Thyroid gland (tissue), 4 donors: ENCODE measurements at regions not wholly inside any gene's neighbourhood (a gene's known extent, or its start where the extent isn't known, plus 50 kb on each side); places are given as distances from the start of the nearest gene placed in this dataset.

Experiments used
- DNase-seq, 2 donors: peaks; one replicate each; pipeline ENCODE4 v3.0.0-alpha.2; 2019
- H3K27ac ChIP-seq, 3 donors: fragments of 200-600 bp; sonication (generic); 1 replicate in 2 of 3; 2 replicates in 1 of 3; pipeline ENCODE4 v1.5.1; 2016 to 2019; ENCODE audit warnings: mild to moderate bottlenecking in 1 of 3, moderate library complexity in 1 of 3
- H3K27me3 ChIP-seq: fragments of 200-600 bp; sonication (generic); one replicate; pipeline ENCODE4 v1.5.1; 2019
- H3K36me3 ChIP-seq, 2 donors: fragments of 200-600 bp; sonication (generic); one replicate each; pipeline ENCODE4 v1.5.1; 2016 to 2019
- H3K4me1 ChIP-seq, 2 donors: fragments of 200-600 bp; sonication (generic); one replicate each; pipeline ENCODE4 v1.5.1; 2017 to 2019
- H3K4me3 ChIP-seq, 3 donors: fragments of 200-600 bp; sonication (generic); replicated peaks in 1 of 3; 1 replicate in 2 of 3; 2 replicates in 1 of 3; pipeline ENCODE4 v1.5.1; 2016; ENCODE audit warnings: mild to moderate bottlenecking in 1 of 3
- H3K9me3 ChIP-seq: fragments of 200-600 bp; sonication (generic); one replicate; pipeline ENCODE4 v1.5.1; 2017
- CTCF ChIP-seq, 6 experiments: fragments of 200-600 bp in 3 of 6; fragments of 450-650 bp in 3 of 6; sonication (generic) in 3 of 6; IDR thresholded peaks; one replicate each; pipeline ENCODE4 v1.5.1; 2016 to 2019; ENCODE audit warnings: antibody characterized with exemption in 6 of 6, mild to moderate bottlenecking in 2 of 6, inconsistent platforms in 1 of 6, moderate library complexity in 1 of 6
- POLR2A ChIP-seq, 2 donors: fragments of 450-650 bp; IDR thresholded peaks; one replicate each; pipeline ENCODE4 v1.6.1; 2017; ENCODE audit warnings: antibody characterized with exemption in 2 of 2, mild to moderate bottlenecking in 2 of 2, moderate library complexity in 1 of 2
- WGBS, 2 donors: methylation state at CpG; one replicate each; pipeline ENCODE4 v1.1.5; 2017; 5-methylcytosine and 5-hydroxymethylcytosine counted together
- intact Hi-C: fragments of 100-400 bp; cut with DNase I; formaldehyde crosslinking; loops from one replicate; pipeline ENCODE4 v1.15.1; 2023

DNA sequence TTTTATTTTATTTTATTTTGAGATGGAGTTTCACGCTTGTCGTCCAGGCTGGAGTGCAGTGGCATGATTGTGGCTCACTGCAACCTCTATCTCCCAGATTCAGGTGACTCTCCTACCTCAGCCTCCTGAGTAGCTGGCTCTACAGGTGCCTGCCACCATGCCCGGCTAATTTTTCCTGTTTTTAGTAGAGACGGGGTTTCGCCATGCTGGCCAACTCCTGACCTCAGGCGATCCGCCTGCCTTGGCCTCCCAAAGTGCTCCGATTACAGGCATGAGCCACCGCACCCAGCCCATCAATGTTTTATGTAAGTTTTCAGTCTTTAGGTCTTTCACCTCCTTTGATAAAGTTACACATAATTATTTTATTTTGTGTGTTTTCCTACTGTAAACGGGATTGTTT, 154.6 kb downstream of the COPRS start:
- Histone ChIP-seq H3K27ac (no peak overlapping the region), H3K36me3 (no peaks in the 10 kb centered on the region), H3K9me3 (no peaks in the 10 kb centered on the region), H3K4me1 (no peaks in the 10 kb centered on the region), H3K4me3 (no peak overlapping the region), H3K27me3 (no peaks in the 10 kb centered on the region)
- TF ChIP-seq CTCF (IDR thresholded peaks at IDR 0.05), result no peak
- TF ChIP-seq POLR2A (IDR thresholded peaks at IDR 0.05), result no peak
- WGBS, 2 donors, result 85 to 86% methylated on average over 10 of the region's 10 CpGs
- intact Hi-C loops, result no loop called here
- DNase-seq, result no peak

DNA sequence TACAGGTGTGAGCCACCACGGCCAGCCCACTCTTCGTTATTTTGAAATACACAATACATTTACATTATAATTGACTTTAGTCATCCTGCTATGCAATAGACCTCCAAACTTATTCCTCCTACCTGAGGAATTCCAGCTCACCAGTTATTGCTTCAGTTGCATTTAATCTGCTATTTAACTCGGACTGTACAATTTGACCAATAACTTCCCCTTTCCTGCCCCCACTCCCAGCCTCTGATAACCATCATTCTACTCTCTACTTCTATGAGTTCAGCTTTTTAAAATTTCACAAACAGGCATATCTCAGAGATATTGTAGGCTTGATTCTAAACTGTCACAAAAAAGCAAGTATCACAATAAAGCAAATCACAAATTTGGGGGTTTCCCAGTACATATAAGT, 157.0 kb downstream of the COPRS start:
- Histone ChIP-seq H3K27ac (no peak overlapping the region), H3K36me3 (no peaks in the 10 kb centered on the region), H3K9me3 (no peaks in the 10 kb centered on the region), H3K27me3 (no peaks in the 10 kb centered on the region), H3K4me3 (no peak overlapping the region), H3K4me1 (no peaks in the 10 kb centered on the region)
- no peak for TF ChIP-seq CTCF (IDR thresholded peaks at IDR 0.05)
- TF ChIP-seq POLR2A (IDR thresholded peaks at IDR 0.05), result no peak
- WGBS, 2 donors, result 88 to 93% methylated on average over 3 of the region's 3 CpGs
- intact Hi-C loops, result no loop called here
- no peak for DNase-seq

DNA sequence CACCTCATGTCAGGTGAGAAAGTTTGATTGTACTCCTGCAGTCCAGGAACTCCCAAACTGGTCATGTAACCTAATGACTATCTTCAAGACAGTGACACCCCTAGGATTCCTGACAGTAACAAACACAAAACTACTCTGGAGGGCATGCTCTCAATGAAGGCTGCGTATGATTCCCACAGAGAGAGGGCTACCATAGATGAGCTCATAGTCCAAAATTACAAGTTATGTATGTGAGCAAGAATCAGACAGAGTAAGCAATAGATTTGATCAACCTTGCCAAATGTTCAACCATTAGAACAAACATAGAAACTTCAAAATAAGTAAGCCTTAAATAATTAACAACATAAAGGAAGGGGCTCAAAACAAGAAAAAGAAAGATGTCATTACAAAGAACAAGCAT, 158.1 kb downstream of the COPRS start:
- intact Hi-C loops, result no loop called here

GRCh38 chr17:31699886-31700285, 159.2 kb downstream of the COPRS start:
- peaks cover 0 to 17% of the 10 kb centered on the region in 2 donors for H3K4me1 ChIP-seq
- intact Hi-C loops, result no loop called here
- H3K4me3 ChIP-seq, result no peak overlapping the region
- no peak overlapping the region for H3K27ac ChIP-seq
- no peaks in the 10 kb centered on the region for H3K9me3 ChIP-seq
- H3K36me3 ChIP-seq, result no peaks in the 10 kb centered on the region
- TF ChIP-seq POLR2A (IDR thresholded peaks at IDR 0.05), result no peak
- TF ChIP-seq CTCF (IDR thresholded peaks at IDR 0.05), result no peak
- 88 to 95% methylated on average over 4 of the region's 4 CpGs for WGBS, 2 donors
- no peak for DNase-seq
- no peaks in the 10 kb centered on the region for H3K27me3 ChIP-seq

More for the DNA sequence above, 158.1 kb downstream of the COPRS start:
- no peak overlapping the region for H3K4me3 ChIP-seq
- 65 to 90% methylated on average over 1 of the region's 1 CpG for WGBS, 2 donors
- no peaks in the 10 kb centered on the region for H3K27me3 ChIP-seq
- no peaks in the 10 kb centered on the region for H3K9me3 ChIP-seq
- no peak overlapping the region for H3K27ac ChIP-seq
- no peak for TF ChIP-seq POLR2A (IDR thresholded peaks at IDR 0.05)
- no peak for TF ChIP-seq CTCF (IDR thresholded peaks at IDR 0.05)
- H3K4me1 ChIP-seq, result peaks cover 0 to 10% of the 10 kb centered on the region in 2 donors
- H3K36me3 ChIP-seq, result no peaks in the 10 kb centered on the region
- DNase-seq, result no peak

- 45 to 64% methylated on average over 3 of the region's 3 CpGs for WGBS, 2 donors
- Histone ChIP-seq H3K9me3 (no peaks in the 10 kb centered on the region), H3K4me3 (no peak overlapping the region), H3K4me1 (peaks cover 0 to 17% of the 10 kb centered on the region in 2 donors), H3K27me3 (no peaks in the 10 kb centered on the region), H3K36me3 (no peaks in the 10 kb centered on the region), H3K27ac (no peak overlapping the region)
- TF ChIP-seq CTCF (IDR thresholded peaks at IDR 0.05) (no peak), POLR2A (IDR thresholded peaks at IDR 0.05) (no peak)
- peak; percentile 10 to 18 for DNase-seq
- intact Hi-C loops, result no loop called here
Measured at GRCh38 chr17:31699281-31699680, 159.8 kb downstream of the COPRS start.
